HG03460 (cell line): ENCODE measurements at regions not wholly inside any gene's neighbourhood (a gene's known extent, or its start where the extent isn't known, plus 50 kb on each side); places are given as distances from the start of the nearest gene placed in this dataset.
A peak's percentile ranks its signal among the peaks of the same experiment; 100 is the strongest.
"Not testable (repeated sequence)": the region's sequence is repeated elsewhere in the genome, so short reads cannot be mapped to it uniquely, and the experiment has no call there.

ENCODE experiments used
- ATAC-seq: cut with Tn5 transposase; IDR thresholded peaks from one replicate; pipeline ENCODE4 v1.9.1; 2021; ENCODE audit not compliant: unreplicated experiment

- no peak for ATAC-seq
Measured at GRCh38 chr7:153185936-153186335, 426.4 kb downstream of the ACTR3B start.

GRCh38 chr7:153188161-153188560, 428.6 kb downstream of the ACTR3B start:
- no peak for ATAC-seq

GRCh38 chr7:153188630-153189029, 429.1 kb downstream of the ACTR3B start:
- peak; percentile 57 for ATAC-seq

GRCh38 chr7:153190452-153190851, 430.9 kb downstream of the ACTR3B start:
- ATAC-seq: peak; percentile 53

GRCh38 chr7:153190986-153191385, 431.4 kb downstream of the ACTR3B start:
- no peak for ATAC-seq

GRCh38 chr7:153193144-153193595, 433.6 kb downstream of the ACTR3B start:
- no peak for ATAC-seq

- ATAC-seq: no peak
Measured at GRCh38 chr7:153217032-153217431, 457.5 kb downstream of the ACTR3B start.

- no peak for ATAC-seq
Measured at GRCh38 chr7:153224890-153225289, 465.3 kb downstream of the ACTR3B start.

GRCh38 chr7:153245136-153245535, 485.6 kb downstream of the ACTR3B start:
- not testable (repeated sequence) for ATAC-seq

- no peak for ATAC-seq
Measured at GRCh38 chr7:153245809-153246208, 486.3 kb downstream of the ACTR3B start.

- ATAC-seq: no peak
Measured at GRCh38 chr7:153247926-153248325, 488.4 kb downstream of the ACTR3B start.

- no peak for ATAC-seq
Measured at GRCh38 chr7:153258686-153259085, 499.1 kb downstream of the ACTR3B start.

- ATAC-seq: no peak
Measured at GRCh38 chr7:153276394-153276793, 516.8 kb downstream of the ACTR3B start.

- no peak for ATAC-seq
Measured at GRCh38 chr7:153286763-153287162, 527.2 kb downstream of the ACTR3B start.

GRCh38 chr7:153290066-153290465, 530.5 kb downstream of the ACTR3B start:
- ATAC-seq: no peak

- ATAC-seq: no peak
Measured at GRCh38 chr7:153297141-153297540, 537.6 kb downstream of the ACTR3B start.

- ATAC-seq: no peak
Measured at GRCh38 chr7:153301936-153302335, 542.4 kb downstream of the ACTR3B start.

- ATAC-seq: no peak
Measured at GRCh38 chr7:153320005-153320404, 560.5 kb downstream of the ACTR3B start.

GRCh38 chr7:153320681-153321080, 561.1 kb downstream of the ACTR3B start:
- no peak for ATAC-seq

GRCh38 chr7:153322991-153323390, 563.4 kb downstream of the ACTR3B start:
- no peak for ATAC-seq

- ATAC-seq: no peak
Measured at GRCh38 chr7:153324094-153324493, 564.5 kb downstream of the ACTR3B start.

- ATAC-seq: no peak
Measured at GRCh38 chr7:153327683-153328082, 568.1 kb downstream of the ACTR3B start.

GRCh38 chr7:153331427-153331826, 571.9 kb downstream of the ACTR3B start:
- no peak for ATAC-seq

GRCh38 chr7:153354071-153354470, 594.5 kb downstream of the ACTR3B start:
- no peak for ATAC-seq
